NCI-H1105 treated with DMSO at 0.1 percent for 48 hours (cell line): ENCODE measurements at regions not wholly inside any gene's neighbourhood (a gene's known extent, or its start where the extent isn't known, plus 50 kb on each side); places are given as distances from the start of the nearest gene placed in this dataset.

Source experiments
- DNase-seq: peaks from one replicate; lab custom pipeline; 2025; lab: John Stamatoyannopoulos, UW

- no peak for DNase-seq
Observed at GRCh38 chr1:172952516-172952915, 98.2 kb downstream of the TNFSF18 start.

DNA sequence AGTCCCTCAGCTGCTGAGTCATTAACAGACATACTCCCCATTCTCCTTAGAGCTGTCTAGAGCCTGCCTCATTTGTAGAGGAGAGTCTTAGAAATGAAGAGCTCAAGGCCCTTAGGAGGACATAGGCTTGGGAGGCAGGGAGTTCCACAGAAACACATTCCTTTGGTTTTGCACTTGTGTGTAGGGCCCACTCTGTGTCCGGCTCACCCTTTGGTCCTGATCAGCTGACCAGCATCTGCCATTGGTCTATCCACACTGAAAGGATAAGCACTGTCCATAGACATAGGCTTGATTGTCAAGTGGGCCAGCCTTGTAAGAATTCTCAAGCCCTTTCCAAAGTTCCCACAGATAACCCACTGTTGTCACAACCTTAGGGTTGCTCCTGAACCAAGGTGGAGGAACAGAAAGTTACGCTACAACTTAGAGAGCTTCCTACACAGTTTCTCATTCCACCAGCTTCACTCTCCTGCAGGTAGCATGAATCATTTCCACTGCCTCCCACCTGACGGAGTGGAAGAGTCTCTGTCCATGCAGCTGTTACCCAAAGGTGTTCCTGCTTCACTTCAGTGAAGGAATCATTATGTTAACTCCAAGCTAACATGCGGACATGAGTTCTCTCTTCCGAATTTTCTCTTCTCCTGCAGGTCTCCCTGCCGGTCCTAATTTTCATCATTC, 96.1 kb downstream of the TNFSF18 start:
- DNase-seq = no peak

DNA sequence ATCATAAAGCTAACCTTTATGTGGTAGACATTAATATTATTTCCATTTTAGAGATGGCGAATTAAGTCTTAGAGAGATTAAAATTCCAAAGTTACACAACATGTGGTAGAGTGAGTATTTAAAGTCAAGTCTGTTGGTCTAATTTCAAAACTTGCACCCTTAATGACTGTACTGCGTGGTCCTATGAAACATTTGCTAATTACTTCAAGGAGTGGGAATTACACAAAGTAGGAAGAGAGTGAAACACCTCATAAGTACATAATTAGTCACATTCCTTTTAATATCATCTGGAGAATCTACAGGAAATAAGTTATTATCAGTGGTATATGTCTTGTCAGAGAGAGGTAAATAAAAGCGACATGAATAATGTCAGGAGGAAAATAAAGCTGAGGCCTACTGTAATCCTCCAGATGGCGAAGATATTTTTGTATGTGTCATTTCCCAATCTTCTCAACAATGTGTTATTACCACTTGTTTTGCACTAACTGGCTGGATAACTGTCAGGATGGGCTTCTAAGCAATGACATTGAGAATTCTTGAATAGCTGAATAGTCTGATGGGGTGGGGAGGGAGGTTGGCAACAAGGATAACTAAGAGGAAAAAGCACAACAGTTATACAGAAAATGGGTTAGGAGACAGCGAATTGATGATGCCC, 95.5 kb downstream of the TNFSF18 start:
- no peak for DNase-seq

GRCh38 chr1:172956871-172957270, 93.9 kb downstream of the TNFSF18 start:
- no peak for DNase-seq

GRCh38 chr1:172957491-172957890, 93.2 kb downstream of the TNFSF18 start:
- DNase-seq = no peak

DNA sequence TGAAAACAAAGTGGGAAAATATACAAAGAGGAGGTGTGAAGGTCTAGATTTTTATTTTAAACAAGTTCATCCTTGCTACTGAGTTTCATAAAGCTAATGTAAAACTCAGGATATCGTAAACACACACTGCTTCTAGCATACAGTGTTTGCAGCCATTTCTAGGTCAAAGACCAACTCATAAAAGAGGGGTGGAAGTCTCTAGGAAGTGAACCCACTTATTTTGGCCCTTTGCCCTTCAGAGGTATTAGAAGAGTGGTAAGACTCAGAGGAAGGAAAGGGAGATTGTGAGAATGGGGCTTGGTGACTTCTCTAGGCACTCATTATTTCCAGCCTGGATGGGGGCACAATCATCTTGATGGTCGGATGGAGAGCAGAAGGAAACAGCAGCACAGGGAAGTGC, 91.2 kb downstream of the TNFSF18 start:
- DNase-seq = no peak

DNA sequence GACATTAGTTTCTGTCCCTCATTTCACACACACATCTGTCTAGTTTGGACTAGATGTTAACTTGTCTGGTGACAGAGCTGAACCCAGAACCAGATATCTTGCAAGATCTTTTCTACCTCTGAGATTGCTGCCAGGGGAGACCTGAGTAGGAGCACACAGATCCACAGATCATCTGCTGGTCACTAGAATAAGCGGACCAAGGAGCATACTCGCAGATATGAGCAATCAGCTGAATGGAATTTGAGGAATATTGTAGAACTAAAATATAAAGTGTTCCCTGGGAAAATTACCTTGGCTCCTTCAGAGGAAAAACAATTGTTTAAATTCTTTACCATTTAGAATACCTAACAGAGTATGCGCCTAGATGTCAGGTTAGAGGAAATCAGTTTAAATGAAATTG, 90.7 kb downstream of the TNFSF18 start:
- no peak for DNase-seq

DNA sequence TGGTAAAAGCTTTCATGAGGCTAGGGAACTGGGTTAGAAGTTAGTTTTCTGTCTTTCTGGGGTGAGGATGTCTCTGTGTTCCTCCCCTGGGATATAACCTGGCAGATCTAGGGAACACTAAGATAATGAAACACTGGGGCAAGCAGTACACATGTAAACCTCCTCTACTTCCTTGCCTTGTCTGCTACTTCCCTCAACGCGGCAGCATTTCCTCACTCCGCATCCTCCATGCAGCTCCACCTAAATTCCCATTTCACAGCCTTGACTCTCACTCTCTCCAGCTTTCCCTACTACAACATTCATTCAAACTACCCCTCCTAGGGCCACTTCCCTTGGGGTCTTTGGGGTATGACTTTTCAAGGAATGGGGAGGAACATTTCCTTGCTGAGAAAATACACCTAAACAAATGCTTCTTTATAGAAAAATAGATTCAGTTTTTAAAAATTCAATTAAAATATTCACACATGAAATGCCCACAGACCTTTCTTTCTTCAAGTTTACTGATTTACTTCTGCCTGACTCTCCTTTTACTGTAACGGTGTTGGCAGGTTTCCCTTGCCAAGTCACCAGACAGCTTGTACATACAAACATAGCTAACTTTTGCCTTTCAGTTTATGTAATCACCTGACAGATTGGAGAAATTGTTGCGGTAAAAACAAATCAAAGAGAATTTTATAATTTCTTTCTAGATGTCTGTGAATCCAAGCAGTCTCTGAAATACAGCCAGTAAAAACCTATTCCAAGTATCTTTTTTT, 90.1 kb downstream of the TNFSF18 start:
- no peak for DNase-seq

DNA sequence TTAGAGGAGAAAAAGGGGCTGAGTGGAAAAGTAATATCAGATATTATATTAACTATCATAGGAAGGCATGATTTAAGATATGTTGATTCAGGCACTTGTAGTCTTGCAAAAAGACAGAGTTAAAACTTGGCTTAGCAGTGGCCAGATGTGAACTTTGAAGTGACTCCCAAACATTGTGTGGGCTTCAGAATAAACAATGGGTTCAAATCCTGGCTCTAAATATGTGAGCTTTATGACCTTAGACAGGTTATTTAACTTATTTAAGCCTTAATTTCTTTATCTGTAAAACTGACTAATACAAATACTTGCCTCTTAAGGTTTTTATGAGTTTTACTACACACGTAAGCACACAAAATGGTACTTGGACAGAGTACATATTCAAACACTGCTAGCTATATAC, 85.9 kb downstream of the TNFSF18 start:
- DNase-seq = no peak

DNA sequence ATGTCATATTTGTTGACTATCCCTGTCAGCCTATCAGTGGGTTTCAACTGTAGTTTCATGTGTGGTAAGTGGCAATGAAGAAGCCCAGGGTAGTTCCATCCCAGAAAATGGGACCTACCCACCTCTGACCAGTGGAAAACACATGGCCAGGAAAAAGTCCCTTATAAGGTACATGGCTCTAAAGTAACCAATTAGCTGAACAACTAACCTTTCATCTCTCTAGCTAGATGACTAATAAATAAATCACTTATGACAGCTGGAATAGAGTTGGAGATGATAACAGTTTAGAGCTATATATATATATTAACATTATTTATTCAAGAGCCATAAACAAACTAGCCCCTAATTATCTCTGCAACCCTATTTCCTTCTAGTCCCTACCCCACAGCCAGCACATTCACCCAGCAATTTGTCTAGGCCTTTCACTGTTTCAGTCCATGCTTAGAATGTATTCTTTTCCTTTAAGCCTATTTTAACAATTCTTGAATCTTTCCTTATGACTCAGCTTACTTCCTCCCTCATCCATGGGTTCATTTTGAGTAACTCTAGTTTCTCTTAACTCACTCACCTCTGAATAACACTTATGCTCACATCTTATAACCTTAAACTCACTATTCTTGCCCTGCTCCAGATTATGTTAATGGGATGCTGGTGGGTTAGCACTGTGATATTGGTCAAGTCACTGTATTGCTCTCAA, 83.7 kb downstream of the TNFSF18 start:
- no peak for DNase-seq

DNA sequence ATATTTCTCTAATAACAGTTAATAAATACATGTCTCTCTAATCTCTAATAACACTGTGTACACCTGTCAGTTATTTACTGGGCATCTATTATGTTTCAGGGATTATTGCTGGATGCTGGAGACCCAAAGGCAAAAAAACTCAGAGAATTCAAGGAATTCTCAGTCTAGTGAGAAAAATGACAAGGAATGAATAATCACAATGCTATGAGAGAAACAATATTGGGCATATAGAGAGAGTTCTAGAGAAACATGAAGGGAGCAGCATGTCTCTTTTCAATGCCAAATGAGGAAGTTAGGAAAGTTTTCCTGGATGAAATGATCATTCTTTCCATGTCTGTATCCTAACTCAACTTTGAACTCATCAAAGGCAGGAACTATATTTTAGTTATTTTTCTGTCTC, 82.8 kb downstream of the TNFSF18 start:
- no peak for DNase-seq

DNA sequence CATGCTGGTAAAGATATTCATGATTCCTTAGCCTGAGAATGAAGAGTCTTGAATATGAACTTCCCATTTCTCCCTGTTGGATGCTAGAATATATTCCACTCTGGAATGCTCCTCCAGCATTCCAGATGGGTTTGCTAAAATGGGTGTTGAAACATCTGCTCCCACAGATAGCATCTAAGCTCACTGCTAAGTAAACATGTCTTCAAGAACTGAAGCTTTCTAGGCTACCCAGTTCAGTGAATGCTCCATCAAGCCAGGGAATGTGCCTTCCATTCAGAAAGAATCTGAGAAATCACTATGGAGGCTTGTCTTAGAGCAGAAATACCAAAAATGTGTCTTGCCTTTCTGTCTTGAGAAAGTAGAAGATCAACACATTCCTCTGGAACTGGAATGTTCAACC, 81.1 kb downstream of the TNFSF18 start:
- DNase-seq = no peak

DNA sequence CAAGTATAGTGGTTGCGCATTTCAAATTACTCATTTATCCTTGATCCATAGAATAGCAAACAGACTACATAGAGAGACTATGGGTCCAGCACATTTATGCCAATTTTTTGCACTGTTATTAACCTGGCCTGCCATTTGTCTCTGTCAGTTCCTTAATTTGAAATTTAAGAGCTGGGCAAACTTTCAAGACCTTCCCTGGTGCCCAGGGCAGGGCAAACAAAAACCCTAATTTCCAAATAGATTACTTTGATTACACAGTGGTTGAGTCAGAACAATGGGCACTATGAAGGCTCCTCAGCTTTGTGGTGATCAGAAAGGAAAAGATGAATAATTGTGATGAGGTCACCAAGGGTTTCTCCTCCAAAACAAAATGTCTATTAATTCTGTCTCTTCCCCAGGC, 80.6 kb downstream of the TNFSF18 start:
- DNase-seq = no peak

- DNase-seq = no peak
Observed at GRCh38 chr1:172971241-172971640, 79.5 kb downstream of the TNFSF18 start.

- DNase-seq = no peak
Observed at GRCh38 chr1:172972258-172972657, 78.5 kb downstream of the TNFSF18 start.

GRCh38 chr1:172973424-172973823, 77.3 kb downstream of the TNFSF18 start:
- no peak for DNase-seq

GRCh38 chr1:172976222-172977041, 74.3 kb downstream of the TNFSF18 start:
- no peak for DNase-seq

DNA sequence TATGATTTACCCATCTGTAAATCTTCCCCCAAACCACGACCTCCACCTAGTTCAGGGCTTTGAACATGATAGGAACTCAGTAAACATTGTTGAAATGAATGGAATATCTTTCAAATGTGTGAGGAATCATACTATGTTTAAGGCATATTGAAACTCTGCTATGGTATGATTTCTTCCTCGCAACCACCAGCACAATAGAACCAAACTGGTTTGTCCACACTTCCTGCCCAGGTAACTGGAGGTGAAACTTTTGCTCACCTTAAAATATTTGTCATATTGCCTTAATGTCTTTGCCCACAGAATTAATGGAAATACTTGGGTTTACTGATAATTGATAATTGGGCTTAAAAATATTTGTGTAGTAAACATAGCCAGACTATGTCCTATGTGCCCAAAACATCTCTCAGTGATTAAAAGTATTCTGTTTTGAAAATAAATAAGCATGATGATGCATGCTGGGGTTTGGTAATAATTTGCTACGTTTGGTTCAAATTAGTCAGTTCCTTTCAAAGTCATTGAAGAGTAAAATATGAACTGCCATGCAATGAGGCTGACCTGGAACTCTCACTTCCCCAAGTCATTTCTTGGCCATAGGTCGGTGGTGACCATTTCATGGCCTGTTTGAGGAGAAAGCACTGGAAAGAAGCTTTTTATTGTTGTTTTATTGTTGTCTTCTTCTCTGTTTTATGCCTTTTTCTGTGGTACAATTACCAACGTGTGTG, 73.3 kb downstream of the TNFSF18 start:
- DNase-seq = no peak

GRCh38 chr1:172978595-172978994, 72.1 kb downstream of the TNFSF18 start:
- no peak for DNase-seq

- DNase-seq = no peak
Observed at GRCh38 chr1:172979828-172980227, 70.9 kb downstream of the TNFSF18 start.

DNA sequence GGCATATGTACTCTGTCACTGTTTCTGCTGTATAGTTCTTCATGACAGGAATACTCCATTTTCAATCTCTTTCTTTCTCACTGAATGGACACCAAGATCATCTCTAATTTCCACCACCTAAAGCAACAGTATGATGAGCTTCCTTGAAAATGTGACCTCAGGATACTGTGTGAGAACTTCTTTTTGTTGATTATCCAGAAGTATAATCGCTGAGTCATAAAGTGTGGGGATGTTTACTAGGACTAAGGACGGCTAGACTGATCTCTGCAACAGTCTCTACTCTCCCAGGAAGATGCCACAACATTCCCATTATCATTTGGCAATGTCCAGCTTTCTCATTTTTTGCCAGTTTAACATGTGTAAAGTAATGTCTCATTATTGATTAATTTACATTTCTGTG, 70.3 kb downstream of the TNFSF18 start:
- DNase-seq = no peak
